NCI-H187 treated with DMSO at 0.1 percent for 48 hours (cell line): ENCODE measurements at regions not wholly inside any gene's neighbourhood (a gene's known extent, or its start where the extent isn't known, plus 50 kb on each side); places are given as distances from the start of the nearest gene placed in this dataset.

Source experiments
- DNase-seq: peaks from one replicate; lab custom pipeline; 2025; lab: John Stamatoyannopoulos, UW

DNA sequence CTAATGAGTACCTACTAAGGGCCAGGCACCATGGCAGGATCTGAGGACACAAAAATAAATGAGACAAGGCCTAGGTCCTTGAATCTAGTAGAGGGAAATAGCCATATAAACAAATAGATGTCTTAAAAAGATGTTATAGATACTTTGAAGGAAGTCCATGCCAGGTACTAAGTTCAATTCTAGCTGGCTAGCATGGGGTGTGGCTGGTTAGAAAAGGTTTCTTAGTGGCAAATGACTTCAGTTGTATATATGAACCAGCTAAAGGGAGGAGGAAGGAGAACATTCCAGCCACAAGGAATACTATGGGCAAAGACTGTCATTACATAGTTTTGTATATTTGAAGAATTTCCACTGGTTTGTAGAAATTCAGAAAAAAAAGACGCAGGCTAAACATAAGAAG, 133.6 kb upstream of the BMP4 start:
- DNase-seq = no peak

DNA sequence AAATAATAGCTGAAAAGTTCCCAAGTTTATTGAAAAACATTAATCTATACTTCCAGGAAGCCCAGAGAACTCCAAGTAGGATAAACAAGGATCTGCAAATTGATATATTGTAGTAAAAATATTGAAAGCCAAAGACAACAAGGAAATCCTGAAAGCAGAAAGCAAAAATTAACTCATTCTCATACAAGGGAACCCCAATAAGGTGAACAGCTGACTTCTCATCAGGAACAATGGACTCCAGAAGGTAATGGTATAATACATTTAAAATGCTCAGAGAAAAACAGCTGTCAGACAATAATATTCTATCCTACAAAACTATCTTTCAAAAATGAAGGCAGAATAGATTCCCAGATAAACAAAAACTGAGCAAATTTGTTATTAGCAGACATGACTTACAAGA, 138.1 kb upstream of the BMP4 start:
- DNase-seq = no peak

DNA sequence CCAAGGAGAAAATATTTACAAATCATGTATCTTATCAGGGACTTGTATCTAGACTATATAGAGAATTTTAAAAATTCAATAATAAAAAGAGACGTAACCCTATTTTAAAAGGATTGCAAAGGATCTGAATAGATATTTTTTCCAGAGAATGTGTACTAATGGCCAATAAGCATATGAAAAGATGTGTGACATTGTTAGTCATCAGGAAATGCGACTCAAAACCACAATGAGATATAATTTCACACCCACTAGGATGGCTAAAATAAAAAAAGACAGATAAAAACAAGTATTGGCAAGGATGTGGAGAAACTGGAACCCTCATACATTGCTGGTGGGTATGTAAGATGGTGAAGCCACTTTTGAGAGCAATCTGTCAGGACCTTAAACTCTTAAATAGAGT, 141.9 kb upstream of the BMP4 start:
- no peak for DNase-seq

DNA sequence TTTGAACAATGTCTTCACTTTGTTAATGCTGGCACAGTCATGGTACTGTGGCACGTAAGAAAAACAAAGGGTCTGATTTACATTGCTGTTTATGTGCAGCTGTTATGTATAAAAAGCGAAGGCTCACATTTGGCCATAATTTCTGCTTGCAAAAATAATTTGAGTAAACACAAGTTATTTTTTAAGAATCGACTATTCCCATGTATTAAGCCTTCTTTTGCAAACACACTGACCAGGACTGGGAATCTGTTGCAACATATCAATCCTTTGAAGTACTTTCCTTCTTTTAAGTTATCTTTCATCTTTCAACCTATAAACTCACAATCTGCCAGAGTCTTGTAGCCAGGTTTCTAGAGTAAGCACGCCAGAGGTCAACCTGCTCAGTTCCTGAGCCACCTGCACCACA, 145.4 kb upstream of the BMP4 start:
- no peak for DNase-seq

DNA sequence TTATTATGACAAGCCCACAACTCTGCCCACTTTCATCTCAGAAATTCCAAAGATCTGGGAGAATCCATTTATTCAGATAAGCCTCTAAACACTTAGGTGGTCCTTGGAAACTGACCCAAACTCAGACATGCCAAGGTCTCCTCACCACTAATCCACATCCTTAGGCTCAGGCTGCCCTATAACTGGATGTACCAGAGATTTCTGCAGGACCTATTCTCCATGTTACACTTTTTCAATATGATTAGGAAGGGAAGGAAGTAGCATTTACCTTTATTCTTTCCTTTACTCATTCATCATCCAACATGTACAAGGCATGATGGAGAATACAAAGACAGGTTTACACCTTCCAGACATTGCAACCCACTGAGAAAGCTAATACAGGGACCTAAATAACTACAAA, 145.9 kb upstream of the BMP4 start:
- DNase-seq = no peak

DNA sequence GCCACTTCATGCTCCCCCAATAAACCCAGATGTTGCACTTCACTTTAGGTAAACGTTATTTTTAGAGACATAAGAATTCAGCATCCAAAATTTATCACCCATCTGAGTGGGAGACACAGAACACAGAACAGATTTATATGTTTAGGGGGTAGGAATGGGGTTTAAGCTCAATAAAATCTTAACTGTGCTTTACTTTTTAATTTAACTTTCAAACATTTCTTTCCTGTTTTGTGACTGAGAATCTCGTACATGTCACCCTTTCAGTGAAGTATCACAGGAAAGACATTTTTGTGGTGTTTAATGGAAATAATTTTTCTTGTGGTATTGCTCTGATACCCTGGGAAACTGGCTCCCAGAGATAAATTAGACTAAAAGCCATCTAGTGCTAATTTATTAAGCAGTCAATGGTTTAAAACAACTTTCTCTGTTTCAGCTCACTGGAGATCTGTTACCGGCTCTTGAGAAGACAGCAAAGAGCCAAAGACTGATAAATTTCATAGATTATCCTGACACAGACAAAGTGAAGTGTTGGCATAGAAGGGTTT, 148.0 kb upstream of the BMP4 start:
- no peak for DNase-seq

DNA sequence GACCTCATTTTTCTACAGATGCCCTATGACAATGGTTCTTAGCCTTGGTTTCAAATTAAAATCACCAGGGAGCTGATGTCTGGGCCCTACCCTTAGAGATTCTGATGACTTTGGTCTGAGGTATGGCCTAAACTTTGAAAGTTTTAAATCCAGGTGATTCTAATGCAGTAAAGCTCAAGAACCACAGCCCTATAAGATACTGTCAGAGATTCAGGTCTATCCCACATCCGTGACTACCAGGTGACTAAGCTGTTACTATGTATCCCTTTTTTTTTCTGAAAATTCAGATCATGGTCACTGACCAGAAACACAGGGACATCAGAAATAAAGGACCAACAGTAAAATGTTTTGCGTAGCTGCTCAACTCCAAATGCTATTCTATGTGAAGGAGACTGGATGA, 148.8 kb upstream of the BMP4 start:
- DNase-seq = no peak

DNA sequence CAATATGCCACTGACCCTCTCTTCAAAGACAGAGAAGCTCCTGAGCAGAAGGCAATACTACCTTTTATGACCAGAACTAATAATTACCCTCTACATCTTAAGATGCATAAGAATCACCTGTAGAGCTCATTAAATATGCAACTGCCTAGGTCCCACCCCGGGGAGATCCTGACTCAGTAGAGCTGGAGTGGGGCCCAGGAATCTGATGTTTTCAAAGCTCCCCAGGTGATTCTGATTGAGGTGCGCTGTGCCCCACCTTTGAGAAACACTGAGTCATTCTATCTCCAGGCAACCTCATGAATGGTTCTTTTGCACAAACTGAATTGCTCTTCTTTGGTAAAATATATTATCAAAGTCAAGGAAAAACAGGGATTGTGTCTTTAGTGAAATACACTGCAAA, 149.3 kb upstream of the BMP4 start:
- DNase-seq = no peak

DNA sequence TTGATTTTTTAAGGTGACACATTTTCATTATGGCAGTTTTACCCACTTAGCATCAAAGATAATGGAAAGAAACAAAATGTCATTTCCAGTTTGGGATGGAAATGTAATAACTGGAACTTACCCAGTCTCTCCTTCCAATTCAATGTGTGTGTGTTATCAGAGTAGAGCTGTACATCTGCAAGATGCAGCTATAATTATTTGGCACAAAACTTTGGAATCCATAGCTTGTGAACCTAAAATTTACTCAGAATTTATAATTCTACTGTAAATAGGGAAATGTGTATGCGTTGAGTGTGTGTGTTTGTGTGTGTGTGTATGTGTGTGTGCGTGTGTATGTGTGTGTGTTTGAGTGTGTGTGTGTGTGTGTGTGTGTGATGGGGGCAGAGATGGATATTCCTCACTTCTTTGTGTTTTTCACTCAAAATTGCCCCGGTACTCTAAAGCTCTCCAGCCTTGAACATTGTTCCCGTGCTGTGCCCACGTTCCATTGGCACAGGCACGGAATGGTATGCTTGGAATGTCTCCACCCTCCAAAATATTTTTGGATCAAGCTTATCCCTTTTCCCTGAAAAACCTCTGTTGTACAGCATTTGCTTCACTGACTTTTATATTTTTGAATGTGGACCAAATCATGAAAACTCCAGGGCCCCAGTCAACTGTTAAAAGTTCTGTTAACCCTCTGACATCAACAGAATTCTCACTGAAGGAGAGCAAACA, 150.2 kb upstream of the BMP4 start:
- DNase-seq = no peak

DNA sequence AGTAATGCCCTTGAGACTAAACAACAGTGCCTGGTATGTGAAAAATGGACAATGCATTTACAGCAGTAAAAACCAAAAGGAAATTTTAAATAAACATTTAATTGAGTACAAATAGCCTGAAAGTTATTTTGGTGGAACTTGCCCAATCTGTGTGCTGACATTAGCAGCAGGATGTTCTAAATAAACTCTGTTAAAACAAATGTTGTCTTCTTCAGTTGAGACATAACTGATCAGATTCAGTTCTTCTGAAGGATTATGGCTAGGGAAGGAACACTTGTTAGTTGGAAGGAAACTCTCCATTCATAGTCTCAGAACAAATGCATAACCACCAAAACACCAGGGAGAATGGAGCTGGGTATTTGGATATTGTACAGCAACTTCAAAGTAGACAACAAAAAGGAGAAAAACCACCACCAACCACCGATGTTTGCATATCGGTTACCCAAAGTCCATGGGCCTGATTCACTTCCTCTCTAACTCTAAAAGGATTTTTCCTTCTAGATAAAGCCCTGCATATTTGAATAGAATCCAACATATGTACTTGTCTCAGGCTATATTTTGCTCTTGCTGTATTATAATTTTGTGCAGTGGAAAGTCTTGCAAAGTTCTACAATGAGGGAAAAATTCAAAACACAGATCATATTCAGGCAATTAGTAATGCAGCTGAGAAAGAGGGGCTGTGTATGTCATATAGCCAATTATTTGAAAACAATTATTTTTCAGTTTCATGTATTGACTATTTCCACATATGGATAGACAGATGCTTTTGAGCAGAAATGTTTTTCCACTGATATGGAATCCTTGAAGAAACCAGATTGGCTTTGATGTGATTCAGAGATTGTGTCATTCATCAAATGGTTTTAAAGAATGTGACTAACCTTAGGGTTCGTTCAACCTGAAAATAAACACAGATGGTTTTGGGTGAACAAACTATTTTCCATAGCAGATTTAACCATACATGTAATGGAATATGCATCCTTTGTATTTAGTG, 152.2 kb upstream of the BMP4 start:
- DNase-seq = no peak

DNA sequence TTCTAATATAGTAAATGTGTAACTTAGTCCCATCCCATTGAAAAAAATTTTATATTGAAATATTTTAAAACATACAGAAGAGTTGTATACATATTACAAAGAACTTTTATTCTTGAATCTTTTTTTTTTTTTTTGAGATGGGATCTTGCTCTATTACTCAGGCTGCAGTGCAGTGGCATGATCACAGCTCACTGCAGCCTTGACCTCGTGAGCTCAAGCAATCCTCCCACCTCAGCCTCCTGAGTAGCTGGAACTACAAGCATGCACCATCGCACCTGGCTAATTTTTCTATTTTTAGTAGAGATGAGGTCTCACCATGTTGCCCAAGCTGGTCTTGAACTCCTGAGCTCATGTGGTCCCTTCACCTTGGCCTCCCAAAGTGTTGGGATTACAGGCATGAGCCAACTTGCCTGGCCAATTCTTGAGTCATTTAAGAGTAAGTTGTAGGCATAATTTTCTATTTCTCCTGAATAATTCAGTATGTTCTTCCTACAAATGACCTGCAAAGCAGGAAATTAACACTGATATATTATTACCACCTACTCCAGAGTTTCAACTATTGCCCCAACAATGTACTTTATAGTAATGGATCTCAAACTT, 153.0 kb upstream of the BMP4 start:
- no peak for DNase-seq

DNA sequence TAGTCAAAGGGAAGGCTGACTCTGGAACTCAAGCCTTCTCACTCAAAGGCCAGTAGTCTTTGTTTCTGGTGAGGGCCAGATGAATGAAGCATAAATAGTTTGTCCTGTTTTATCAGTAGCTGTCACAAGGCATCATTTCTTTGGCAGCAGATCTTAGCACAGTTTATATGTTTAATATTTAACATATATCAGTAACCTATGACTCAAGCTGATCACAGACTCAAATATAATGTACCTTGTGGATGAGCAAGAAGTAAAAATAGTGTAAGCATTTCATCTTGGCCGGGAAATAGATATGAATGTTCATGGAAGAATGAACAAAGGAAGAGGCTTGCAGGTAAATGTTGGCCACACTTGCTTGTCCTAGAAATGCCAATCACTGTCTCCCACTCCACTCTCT, 158.3 kb upstream of the BMP4 start:
- DNase-seq = no peak

DNA sequence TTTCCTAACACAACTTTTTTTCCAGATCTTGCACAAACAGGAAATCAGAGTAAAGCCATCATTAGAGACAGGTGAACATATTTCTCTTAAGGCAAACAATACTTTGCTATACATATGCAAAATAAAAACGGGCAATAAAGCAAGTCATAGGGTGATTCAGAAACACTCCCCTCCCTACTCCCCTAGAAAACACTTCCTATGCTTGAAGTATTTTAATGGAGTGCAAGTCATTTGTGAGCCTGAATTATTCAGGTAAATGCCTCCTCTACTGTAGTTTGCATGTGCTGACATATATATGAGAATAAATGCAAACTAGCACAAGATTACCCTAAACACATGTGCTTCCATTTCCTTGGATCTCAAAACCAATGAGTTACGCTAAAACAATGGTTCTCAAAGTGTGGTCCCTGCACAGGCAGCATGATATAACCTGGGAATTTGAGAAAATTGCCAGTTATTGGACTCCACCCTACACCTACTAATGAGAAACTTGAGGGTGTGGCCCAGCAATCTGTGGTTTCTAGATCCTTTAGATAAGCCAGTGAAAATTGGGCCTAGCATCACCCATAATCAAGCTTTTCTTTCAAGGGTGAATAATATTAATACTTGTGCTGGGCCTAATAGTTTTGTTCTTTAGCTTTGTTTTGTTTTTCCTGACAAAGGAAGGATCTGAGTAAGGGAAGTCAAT, 159.7 kb upstream of the BMP4 start:
- DNase-seq = no peak

DNA sequence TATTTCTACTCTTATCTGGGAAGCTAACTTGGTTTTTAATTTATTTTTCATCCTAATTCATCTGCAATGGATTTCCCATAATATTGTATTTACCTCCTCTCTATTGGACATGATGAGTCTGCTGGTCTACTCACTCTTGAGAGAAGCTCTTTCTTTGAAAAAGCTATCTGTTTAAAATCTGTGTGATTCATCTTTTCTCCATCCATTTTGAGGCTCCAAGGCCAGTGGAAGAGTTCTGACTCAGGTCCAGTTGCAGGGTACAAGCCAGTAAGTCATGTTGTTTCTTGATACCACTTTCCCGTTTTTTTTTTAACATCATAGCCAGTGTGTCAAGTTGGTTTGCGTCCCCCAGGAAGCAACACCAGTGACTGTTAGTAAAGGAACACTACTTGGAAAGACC, 160.3 kb upstream of the BMP4 start:
- DNase-seq = no peak

DNA sequence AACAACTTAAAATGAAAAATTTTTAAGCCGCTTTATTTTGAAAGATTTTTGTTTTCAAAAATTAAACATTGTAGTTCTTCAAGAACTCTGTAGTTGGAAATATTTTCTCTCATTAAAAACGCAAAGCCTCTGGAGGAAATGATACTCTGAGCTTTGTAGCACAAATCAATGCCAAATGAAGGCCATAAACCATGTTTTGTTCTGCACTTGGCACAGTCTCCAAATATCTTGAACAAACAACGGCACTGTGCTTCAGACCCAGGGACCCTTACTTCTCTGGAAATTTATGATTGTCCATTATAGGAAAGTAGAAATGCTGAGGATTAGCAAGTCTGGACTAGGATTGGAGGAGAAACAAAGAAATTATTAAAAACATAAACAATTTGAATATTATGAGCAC, 160.8 kb upstream of the BMP4 start:
- DNase-seq = no peak

DNA sequence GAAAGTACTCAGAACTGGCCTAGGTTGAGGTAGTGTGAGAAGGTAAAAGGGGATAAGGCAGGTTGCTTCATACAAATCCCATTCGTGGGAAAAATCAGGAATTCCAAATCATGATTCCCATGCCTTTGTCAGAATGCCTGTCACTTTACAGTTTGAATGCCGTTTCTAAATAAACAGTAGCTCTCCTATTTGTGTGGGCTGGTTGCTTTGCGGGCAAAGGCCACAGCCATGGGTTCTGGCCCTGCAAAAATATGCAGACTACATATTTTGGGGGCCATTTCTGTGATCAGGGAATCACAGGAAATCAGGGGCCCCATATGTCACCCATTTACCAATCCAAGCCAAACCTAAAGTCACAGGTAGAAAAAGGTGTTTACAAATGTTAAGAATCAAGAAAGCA, 161.3 kb upstream of the BMP4 start:
- DNase-seq = no peak

DNA sequence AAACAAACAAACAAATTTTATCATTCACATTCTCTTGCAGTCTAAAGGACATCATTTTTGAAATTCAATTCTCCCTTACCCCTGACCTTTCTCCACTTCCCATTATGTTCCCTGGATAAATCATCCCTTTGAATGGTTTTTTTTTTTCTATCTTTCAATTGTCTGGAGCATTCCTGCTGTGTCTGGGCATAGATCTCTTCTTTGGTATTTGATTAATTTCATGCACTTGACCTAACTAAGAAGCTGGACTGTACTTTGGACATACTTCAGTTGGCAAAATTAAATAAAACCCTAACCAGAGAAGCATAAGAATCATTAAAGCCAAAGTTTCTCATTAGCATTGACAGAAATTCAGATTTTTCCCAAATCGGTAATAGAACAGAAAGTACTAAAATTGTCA, 163.6 kb upstream of the BMP4 start:
- DNase-seq = no peak

DNA sequence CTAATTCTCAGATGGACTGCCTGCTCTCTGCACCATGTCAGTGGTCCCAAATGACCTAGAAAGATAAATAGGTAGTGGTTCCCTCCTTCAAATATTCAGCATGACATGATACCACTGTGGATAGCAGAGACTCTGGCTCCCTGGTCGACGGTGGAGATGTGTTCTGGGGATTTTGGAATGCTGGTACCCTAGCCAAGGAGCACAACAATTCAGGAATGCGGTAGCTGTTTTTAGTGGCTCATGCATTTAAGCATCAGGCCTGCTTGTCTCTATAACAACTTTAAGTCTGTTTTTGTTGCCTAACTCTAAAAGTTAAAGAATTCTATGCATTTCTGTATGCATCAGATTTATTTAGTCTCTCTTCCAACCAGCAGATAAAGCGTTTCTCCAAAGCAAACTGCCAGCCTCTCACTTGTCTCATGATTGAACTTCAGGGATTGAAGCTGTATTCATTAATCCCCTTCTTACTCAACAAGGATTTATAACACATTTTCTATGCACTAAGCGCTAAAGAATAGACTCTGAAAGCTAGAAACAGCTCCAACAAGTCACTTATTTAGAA, 164.9 kb upstream of the BMP4 start:
- DNase-seq = no peak

DNA sequence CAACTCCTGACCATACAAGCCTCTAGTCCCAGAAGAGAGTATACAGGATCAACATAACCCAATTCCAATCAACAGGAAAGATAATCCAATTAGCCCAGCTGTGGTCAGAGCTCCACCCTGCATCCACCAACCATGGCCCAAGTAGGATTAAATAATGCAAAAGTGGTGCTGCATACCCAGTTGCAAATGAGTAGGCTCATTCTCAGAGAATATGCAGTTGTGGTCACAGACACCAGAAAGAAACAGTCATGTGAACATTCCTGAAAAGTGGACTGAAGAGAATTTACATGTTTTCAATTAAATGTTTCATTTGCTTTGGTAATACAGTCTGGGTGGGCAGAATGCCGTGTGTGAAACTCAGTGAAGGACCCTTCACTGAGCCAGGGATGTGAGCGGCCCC, 167.2 kb upstream of the BMP4 start:
- no peak for DNase-seq

DNA sequence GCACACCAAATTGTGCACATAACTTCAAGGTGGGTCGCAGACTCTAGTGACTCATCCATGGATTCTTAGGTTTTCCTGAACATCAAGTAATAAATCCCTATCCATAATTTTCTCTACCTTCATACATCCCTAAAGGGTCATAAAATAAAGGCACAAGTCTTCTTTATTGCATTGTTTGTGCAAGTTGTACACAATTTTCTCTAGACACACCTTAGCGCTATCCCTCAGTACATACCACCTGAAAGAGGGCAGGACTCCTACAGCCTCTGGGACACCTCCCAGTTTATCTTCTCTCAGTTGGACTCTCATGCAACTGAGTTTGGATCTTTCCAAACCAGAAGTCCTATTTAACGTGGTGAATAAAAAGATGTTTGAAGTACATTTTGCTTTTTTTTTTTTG, 168.5 kb upstream of the BMP4 start:
- DNase-seq = no peak

DNA sequence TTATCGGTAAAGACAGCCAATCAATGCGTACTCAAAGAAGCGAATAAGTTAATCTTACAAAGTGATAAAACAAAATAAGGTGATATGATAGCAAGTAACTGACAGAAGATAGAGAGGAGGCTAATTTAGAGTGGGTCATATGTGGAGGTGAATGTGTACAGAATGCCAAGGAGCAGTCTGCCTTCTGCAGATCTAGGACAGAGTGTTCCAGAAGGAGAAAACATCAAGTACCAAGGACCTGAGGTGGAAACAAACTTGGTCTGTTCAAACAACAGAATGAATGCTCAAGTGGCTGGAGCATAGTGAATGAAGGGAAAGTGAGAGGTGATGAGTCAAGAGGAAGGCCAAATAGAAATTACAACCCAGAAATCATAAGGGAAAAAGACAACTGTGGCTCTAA, 170.3 kb upstream of the BMP4 start:
- DNase-seq = no peak

DNA sequence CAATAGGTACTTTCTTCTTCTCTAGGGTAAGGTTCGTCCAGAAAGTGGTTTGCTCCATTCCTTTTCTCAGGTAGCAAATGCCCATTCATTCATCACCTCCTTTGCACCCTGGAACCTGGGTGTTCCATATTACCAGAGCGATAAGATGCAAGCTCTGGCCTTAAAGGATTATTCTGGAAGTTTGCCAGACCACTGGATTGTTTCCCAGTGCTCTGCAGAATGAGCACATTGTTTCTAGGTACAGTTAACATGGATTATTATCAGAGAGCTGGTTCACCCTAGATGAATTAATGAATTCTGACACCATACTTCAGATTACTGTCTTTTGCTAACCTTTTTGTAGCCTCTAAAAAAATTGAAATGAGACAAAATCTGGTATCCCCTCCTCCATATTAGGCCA, 170.9 kb upstream of the BMP4 start:
- DNase-seq = no peak
